Loucy (cell line): ENCODE measurements at regions not wholly inside any gene's neighbourhood (a gene's known extent, or its start where the extent isn't known, plus 50 kb on each side); places are given as distances from the start of the nearest gene placed in this dataset.

ENCODE experiments used
- EZH2phosphoT487 ChIP-seq: fragments of 200-600 bp; IDR thresholded peaks from 2 replicates; pipeline ENCODE4 v1.6.1; 2018; ENCODE audit warnings: antibody characterized with exemption, mild to moderate bottlenecking, moderate library complexity, borderline replicate concordance
- TF ChIP-seq, protein P1 (sequence below): fragments of 200-600 bp; sonication (generic); conservative IDR thresholded peaks from 2 replicates; pipeline ENCODE4 v1.5.1; 2014; ENCODE audit warnings: mild to moderate bottlenecking, antibody characterized with exemption, low read length

DNA sequence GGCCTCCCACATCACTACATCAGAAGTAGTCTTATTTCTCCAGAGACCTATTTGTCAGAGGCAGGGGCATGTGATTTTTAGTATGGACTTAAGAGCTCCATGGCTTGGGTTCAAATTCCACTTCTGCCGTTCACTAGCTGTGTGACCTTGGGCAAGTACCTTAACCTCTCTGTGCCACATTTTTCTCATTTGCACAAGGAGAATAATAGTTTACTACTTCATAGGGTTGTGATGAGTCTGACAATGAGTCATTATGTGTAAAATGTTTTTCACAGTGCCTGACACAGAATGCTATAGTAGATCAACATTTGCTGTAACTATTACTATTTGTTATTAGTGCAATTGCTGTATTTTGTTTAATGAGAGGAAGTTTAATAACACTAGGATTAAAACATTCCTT, 200.6 kb downstream of the PRDM2 start:
- TF ChIP-seq, protein P1, sequence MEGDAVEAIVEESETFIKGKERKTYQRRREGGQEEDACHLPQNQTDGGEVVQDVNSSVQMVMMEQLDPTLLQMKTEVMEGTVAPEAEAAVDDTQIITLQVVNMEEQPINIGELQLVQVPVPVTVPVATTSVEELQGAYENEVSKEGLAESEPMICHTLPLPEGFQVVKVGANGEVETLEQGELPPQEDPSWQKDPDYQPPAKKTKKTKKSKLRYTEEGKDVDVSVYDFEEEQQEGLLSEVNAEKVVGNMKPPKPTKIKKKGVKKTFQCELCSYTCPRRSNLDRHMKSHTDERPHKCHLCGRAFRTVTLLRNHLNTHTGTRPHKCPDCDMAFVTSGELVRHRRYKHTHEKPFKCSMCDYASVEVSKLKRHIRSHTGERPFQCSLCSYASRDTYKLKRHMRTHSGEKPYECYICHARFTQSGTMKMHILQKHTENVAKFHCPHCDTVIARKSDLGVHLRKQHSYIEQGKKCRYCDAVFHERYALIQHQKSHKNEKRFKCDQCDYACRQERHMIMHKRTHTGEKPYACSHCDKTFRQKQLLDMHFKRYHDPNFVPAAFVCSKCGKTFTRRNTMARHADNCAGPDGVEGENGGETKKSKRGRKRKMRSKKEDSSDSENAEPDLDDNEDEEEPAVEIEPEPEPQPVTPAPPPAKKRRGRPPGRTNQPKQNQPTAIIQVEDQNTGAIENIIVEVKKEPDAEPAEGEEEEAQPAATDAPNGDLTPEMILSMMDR = no peak
- TF ChIP-seq EZH2phosphoT487 = no peak
